ENCODE measurements at regions not wholly inside any gene's neighbourhood (a gene's known extent, or its start where the extent isn't known, plus 50 kb on each side); places are given as distances from the start of the nearest gene placed in this dataset.
"Not testable (repeated sequence)": the region's sequence is repeated elsewhere in the genome, so short reads cannot be mapped to it uniquely, and the experiment has no call there.

GRCh38 chr15:38726187-38726586 lies 161.6 kb upstream of the RASGRP1 start:
- DNase-seq (ENCODE audit: extremely low read depth, low read depth, low spot score): no peak

GRCh38 chr15:38733331-38733730 lies 168.7 kb upstream of the RASGRP1 start:
- DNase-seq (ENCODE audit: extremely low read depth, low read depth, low spot score): no peak

DNA sequence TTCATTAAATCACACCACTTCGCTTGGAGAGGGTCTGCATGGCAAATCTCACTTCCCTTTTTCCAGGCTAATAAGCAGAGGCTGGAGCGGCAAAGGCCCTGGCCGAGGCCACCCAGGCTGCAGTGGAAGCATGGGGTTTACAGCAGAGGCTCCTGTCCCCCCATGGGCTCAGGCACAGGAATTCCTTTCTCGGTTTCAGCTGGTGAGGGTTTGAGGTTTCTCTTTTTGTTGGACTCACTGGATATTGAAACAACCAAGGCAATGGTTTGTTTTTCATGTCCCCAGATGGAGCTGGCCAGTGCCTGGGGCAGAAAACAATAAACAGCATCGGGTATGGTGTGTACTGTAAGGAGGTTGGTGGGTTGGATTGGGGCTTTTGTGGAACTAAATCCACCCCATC lies 175.6 kb upstream of the RASGRP1 start:
- DNase-seq (ENCODE audit: extremely low read depth, low read depth, low spot score): no peak

- DNase-seq (ENCODE audit: extremely low read depth, low read depth, low spot score): no peak
Observed at GRCh38 chr15:38743147-38743546, 178.5 kb upstream of the RASGRP1 start.

GRCh38 chr15:38745126-38745525 lies 180.5 kb upstream of the RASGRP1 start:
- DNase-seq (ENCODE audit: extremely low read depth, low read depth, low spot score): no peak

GRCh38 chr15:38745626-38746025 lies 181.0 kb upstream of the RASGRP1 start:
- no peak for DNase-seq (ENCODE audit: extremely low read depth, low read depth, low spot score)

GRCh38 chr15:38746211-38746610 lies 181.6 kb upstream of the RASGRP1 start:
- no peak for DNase-seq (ENCODE audit: extremely low read depth, low read depth, low spot score)

- no peak for DNase-seq (ENCODE audit: extremely low read depth, low read depth, low spot score)
Observed at GRCh38 chr15:38748710-38749109, 184.1 kb upstream of the RASGRP1 start.

- DNase-seq (ENCODE audit: extremely low read depth, low read depth, low spot score): no peak
Observed at GRCh38 chr15:38750786-38751185, 186.2 kb upstream of the RASGRP1 start.

DNA sequence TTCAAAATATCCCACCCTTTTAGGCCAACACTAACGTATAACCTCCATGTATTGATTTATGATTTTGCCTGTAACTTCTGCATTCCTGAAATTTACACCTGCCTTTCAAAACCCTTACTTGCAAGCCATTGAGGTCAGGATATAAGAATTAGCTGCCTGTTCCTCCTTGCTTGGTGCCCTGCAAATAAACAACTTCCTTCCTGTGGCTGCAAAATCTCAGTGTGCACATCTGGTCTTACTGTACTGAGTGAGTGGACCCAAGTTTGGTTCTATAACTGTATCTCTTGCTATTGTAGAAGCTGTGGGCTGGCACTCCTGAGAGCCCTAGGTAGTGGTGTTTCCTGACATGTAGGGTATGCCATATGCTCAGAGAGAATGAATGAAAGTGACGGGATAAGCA lies 191.1 kb upstream of the RASGRP1 start:
- DNase-seq (ENCODE audit: extremely low read depth, low read depth, low spot score): no peak

DNA sequence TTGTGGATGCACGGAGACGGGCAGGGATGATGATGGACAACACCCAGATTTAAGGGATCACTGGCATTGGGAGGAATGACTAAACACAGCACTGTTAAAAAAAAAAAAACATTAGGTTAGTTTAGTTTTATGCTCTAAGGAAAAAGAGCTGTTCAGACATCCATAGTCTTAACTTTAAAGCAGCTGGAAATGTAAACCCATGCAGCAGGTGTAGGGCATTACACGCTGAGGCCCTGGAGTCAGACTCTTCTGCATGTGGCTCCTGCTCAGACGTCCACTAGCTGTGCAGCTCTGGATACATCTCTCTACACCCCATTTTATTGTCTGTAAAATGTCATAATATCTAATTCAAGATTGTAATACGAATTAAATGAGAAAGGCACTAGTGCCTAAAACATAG lies 191.8 kb upstream of the RASGRP1 start:
- no peak for DNase-seq (ENCODE audit: extremely low read depth, low read depth, low spot score)

GRCh38 chr15:38758043-38758442 lies 193.4 kb upstream of the RASGRP1 start:
- DNase-seq (ENCODE audit: extremely low read depth, low read depth, low spot score): peak; percentile 18

GRCh38 chr15:38761681-38762080 lies 197.1 kb upstream of the RASGRP1 start:
- DNase-seq (ENCODE audit: extremely low read depth, low read depth, low spot score): no peak

GRCh38 chr15:38768970-38769369 lies 204.4 kb upstream of the RASGRP1 start:
- no peak for DNase-seq (ENCODE audit: extremely low read depth, low read depth, low spot score)

- DNase-seq (ENCODE audit: extremely low read depth, low read depth, low spot score): no peak
Observed at GRCh38 chr15:38769492-38769891, 204.9 kb upstream of the RASGRP1 start.

- DNase-seq (ENCODE audit: extremely low read depth, low read depth, low spot score): not testable (repeated sequence)
Observed at GRCh38 chr15:38774076-38774475, 209.5 kb upstream of the RASGRP1 start.

DNA sequence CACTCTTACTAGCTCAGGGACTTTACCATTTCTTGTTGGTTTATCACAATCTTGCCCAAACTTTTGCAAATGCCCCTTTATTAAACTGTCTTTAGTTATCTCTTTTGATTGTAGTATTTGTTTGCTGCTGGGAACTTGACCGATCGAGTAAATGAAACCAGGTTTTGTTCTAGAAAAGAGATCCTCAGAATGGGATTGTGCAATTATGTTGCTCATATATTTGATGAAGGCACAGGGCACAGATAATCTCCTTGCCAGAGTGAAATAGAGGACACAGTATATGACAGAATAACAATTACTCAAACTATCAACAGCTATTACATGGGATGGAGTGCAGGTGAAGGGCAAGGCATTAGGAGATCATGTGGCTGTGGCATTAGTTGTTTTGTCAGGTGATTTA lies 216.6 kb upstream of the RASGRP1 start:
- DNase-seq (ENCODE audit: extremely low read depth, low read depth, low spot score): no peak

GRCh38 chr15:38782156-38782555 lies 217.5 kb upstream of the RASGRP1 start:
- DNase-seq (ENCODE audit: extremely low read depth, low read depth, low spot score): no peak

GRCh38 chr15:38788918-38789317 lies 224.3 kb upstream of the RASGRP1 start:
- no peak for DNase-seq (ENCODE audit: extremely low read depth, low read depth, low spot score)

DNA sequence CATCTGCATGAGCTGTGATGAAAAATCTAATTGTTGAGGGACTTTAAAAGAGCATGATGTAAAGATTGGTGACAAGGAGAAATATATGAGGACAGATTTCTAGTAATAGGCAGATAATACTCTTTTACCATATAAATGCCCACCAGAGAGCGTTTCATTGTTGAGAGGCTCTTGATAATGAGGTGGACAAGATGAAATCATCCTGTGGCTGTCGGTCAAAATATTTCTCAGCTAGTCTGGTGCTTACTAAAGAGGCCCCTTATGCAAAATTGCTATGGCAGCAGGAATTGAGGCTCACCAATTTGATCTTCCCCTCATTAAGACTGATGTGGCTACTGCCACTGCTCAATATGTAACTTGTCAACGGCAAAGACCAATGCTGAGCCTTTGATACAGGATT lies 225.0 kb upstream of the RASGRP1 start:
- DNase-seq (ENCODE audit: extremely low read depth, low read depth, low spot score): no peak

GRCh38 chr15:38793206-38793810 lies 228.7 kb upstream of the RASGRP1 start:
- no peak for DNase-seq (ENCODE audit: extremely low read depth, low read depth, low spot score)

DNA sequence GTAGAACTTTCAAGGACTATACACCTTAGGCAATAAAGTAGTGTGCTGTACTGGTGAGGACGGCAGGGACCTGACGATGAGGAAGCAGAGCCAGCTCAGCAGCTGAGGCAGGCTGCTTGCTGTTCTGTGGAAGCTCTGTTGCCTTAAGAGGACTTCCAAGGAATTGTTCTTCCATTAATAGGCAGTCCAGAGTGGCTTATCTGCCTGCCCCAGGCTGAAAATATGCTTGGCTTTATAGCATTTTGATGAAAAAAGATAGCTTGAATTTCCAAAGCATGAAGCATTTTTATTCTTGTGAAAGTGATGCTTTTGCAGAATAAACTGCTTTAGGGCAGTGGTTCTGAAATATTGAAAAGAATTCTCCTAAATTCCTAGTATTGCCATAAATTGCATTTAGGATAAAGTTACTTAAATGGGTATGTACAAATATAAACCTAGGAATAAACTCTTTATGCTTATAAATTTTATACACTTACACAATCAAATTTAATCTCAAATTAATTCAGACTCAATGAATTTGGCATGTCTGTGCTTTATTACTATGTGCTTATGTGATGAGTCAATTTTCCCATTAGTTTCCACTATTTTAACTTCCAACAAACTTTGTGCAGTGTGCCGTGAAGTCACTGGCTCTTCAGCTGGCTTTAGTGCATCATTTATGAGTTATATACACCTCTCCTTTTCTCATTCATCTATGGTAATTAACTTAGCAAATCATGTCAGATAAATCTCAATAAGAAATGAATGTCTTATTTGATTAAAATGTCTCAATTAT lies 231.0 kb upstream of the RASGRP1 start:
- DNase-seq (ENCODE audit: extremely low read depth, low read depth, low spot score): no peak

DNA sequence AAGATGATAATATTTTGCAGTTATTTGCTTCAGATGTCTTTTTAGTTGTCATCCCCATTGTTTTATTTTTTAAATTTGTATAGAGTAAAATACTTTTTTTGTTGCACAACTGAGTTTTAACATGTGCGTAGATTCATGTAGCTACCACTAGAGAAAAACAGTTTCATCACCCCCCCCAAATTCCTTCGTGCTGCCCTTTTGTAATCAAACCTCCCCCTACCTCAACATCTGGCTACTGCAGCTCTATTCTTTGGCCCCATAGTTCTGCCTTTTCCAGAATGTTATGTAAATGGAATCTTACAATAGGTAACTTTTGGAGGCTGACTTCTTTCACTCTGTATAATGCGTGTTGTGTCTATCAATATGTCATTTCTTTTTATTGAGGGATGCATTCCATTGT lies 232.0 kb upstream of the RASGRP1 start:
- DNase-seq (ENCODE audit: extremely low read depth, low read depth, low spot score): no peak
